ENCODE measurements at regions not wholly inside any gene's neighbourhood (a gene's known extent, or its start where the extent isn't known, plus 50 kb on each side); places are given as distances from the start of the nearest gene placed in this dataset.

DNA sequence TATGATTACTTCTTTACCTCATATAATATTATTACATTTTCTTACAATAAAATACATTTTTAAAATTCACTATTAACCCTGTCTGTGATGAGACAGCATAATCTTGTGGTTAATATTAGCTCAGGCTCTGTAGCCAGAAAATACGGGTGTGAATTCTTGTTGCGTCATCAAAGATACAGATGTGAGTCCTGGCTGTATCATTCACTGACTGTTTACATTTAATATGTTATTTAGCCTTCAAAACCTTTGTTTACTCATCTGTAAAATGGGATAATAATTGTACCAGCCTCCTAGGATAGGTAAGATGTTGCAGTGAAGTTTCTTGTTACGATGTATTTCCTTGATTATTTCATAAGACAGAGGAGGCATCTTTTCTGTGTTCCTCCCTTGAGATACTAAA is 184.7 kb upstream of the PRPS1L1 start:
- CTCF ChIA-PET, result no interaction called here
- H3K27ac Mint-ChIP-seq, result no peak overlapping the region
- no peaks in the 10 kb centered on the region for H3K36me3 Mint-ChIP-seq (ENCODE audit: low read depth)
- no peaks in the 10 kb centered on the region for H3K27me3 Mint-ChIP-seq (ENCODE audit: low read depth)
- H3K4me1 Mint-ChIP-seq (ENCODE audit: low read depth), result no peaks in the 10 kb centered on the region
- intact Hi-C loops (cut with micrococcal nuclease), result no loop called here
- H3K4me3 Mint-ChIP-seq, result no peak overlapping the region
- DNase-seq, result no peak
- no peaks in the 10 kb centered on the region for H3K9me3 Mint-ChIP-seq

- CTCF ChIA-PET, result no interaction called here
- Mint-ChIP-seq H3K27me3 (ENCODE audit: low read depth) (no peaks in the 10 kb centered on the region), H3K9me3 (no peaks in the 10 kb centered on the region), H3K4me1 (ENCODE audit: low read depth) (no peaks in the 10 kb centered on the region), H3K4me3 (no peak overlapping the region), H3K27ac (no peak overlapping the region), H3K36me3 (ENCODE audit: low read depth) (no peaks in the 10 kb centered on the region)
- intact Hi-C loops (cut with micrococcal nuclease), result no loop called here
- no peak for DNase-seq
Observed at GRCh38 chr7:18212758-18213157, 185.1 kb upstream of the PRPS1L1 start.

DNA sequence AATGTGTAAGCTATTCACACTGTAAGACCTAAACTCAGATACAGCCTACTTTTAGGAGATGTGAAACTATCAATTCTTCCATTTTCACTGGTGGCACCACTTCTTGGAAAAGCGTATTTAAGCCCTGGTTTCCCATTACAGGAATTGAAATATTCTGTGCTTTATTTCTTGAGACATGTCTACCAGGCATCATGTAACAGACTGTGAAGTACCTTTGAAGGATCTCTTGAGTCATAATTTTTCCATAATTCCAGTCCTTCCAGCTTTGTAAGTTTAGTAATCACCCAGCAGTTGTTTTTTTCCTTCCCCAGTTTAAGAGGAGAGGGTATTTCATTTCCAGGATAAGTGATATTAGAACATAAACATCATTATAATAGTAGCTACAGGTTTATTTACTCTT is 186.0 kb upstream of the PRPS1L1 start:
- Mint-ChIP-seq H3K27me3 (ENCODE audit: low read depth) (no peaks in the 10 kb centered on the region), H3K36me3 (ENCODE audit: low read depth) (no peaks in the 10 kb centered on the region), H3K4me1 (ENCODE audit: low read depth) (no peaks in the 10 kb centered on the region), H3K9me3 (no peaks in the 10 kb centered on the region), H3K4me3 (no peak overlapping the region), H3K27ac (no peak overlapping the region)
- intact Hi-C loops (cut with micrococcal nuclease), result no loop called here
- DNase-seq, result no peak
- CTCF ChIA-PET, result no interaction called here

- H3K4me3 Mint-ChIP-seq, result no peak overlapping the region
- DNase-seq, result no peak
- no peaks in the 10 kb centered on the region for H3K27me3 Mint-ChIP-seq (ENCODE audit: low read depth)
- no peaks in the 10 kb centered on the region for H3K4me1 Mint-ChIP-seq (ENCODE audit: low read depth)
- CTCF ChIA-PET, result interaction anchor here (1.4 kb wide), 1 partner anchor 105 kb away, joined by 4 read pairs; no protein-coding TSS in a partner anchor
- H3K9me3 Mint-ChIP-seq, result no peaks in the 10 kb centered on the region
- intact Hi-C loops (cut with micrococcal nuclease), result loop anchor here (5.0 kb wide), 1 partner anchor 106 kb away; no protein-coding TSS in a partner anchor
- no peak overlapping the region for H3K27ac Mint-ChIP-seq
- H3K36me3 Mint-ChIP-seq (ENCODE audit: low read depth), result no peaks in the 10 kb centered on the region
Observed at GRCh38 chr7:18216270-18216669, 188.6 kb upstream of the PRPS1L1 start.

DNA sequence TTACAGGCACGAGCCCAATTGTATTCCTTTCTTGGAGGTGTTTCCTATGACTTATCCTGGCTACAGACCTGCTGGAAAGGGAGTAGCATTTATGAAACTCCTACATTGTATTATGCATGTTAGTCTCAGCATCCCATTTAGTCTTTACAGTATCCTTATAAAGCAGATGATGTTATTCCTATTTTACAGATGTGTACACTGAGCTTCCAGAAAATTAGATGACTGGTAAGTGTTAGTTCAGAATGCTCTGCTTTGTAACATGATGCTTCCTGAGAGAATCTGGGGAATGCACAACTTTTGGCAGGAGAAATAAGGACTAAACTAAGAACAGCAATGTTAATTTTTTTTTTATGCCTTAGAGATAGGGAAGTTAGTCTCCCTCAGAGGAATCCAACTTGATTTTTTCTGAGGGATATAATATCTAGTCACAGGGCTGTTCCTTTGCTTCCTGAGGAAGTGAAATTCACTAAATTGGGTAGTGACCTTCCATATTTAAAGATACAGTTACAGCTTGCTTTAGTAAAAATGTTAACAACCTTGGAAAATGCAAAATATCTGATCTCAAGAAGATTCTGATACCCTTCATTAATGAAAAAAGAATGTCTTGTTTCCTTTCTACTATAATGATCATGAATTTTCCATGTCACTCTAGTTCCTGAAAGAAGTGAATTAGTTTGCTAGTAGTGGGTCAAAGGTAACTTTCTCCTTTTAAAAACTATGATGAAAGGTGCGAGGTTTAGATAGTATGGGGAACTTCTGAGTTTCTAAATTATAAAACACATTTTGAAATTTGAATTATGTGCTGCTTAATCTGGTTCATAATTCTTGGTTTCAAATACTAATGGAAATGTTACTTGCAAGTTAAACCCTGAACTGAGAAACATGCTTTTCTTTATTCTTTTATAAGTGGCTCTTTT is 194.0 kb upstream of the PRPS1L1 start:
- Mint-ChIP-seq H3K27ac (no peak overlapping the region), H3K36me3 (ENCODE audit: low read depth) (no peaks in the 10 kb centered on the region), H3K27me3 (ENCODE audit: low read depth) (peaks cover 6% of the 10 kb centered on the region), H3K4me1 (ENCODE audit: low read depth) (no peaks in the 10 kb centered on the region), H3K9me3 (no peaks in the 10 kb centered on the region), H3K4me3 (no peak overlapping the region)
- intact Hi-C loops (cut with micrococcal nuclease), result no loop called here
- DNase-seq, result no peak
- CTCF ChIA-PET, result no interaction called here

DNA sequence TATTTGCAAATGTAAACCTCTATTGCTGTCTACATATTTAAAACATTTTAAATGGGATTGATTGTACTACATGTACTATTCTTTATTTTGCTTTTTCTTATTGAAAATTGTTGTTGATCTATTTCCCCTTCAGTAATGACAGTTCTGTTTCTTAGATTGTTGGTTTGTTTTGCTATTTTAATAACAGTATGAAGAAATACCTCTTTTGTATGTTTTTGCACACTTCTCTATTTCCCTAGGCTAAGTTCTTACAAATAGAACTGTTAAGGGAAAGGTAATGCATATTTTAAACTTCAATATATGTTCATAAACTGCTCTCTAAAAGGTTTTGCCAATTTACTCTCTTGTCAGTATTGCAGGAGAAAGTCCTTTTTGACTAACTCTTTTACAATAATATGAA is 195.0 kb upstream of the PRPS1L1 start:
- H3K4me3 Mint-ChIP-seq, result no peak overlapping the region
- H3K9me3 Mint-ChIP-seq, result no peaks in the 10 kb centered on the region
- DNase-seq, result no peak
- no peak overlapping the region for H3K27ac Mint-ChIP-seq
- intact Hi-C loops (cut with micrococcal nuclease), result no loop called here
- CTCF ChIA-PET, result interaction anchor here (0.6 kb wide), 1 partner anchor 488 kb away, joined by 3 read pairs; no protein-coding TSS in a partner anchor
- no peaks in the 10 kb centered on the region for H3K4me1 Mint-ChIP-seq (ENCODE audit: low read depth)
- no peaks in the 10 kb centered on the region for H3K36me3 Mint-ChIP-seq (ENCODE audit: low read depth)
- peaks cover 6% of the 10 kb centered on the region for H3K27me3 Mint-ChIP-seq (ENCODE audit: low read depth)

DNA sequence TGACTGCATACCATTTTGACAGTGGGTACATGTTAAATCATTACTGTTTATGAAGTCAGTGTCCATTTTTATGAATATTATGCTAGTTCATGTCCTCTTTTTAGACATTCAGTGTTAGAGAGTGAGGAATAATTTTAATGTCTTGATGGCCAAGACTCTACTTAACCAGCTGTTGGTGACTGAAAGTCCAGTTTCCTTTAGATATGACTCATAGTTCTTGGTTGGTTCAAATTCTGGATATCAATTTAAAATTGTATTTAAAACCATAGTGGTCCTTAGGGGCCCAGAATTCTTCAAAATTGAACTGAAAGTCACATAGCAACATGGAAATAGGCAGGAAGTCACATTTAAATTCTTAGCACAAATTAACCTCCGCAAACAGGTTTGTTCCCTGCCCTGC is 196.5 kb upstream of the PRPS1L1 start:
- Mint-ChIP-seq H3K36me3 (ENCODE audit: low read depth) (no peaks in the 10 kb centered on the region), H3K27me3 (ENCODE audit: low read depth) (peaks cover 6% of the 10 kb centered on the region), H3K4me3 (no peak overlapping the region), H3K4me1 (ENCODE audit: low read depth) (no peaks in the 10 kb centered on the region), H3K27ac (no peak overlapping the region), H3K9me3 (no peaks in the 10 kb centered on the region)
- intact Hi-C loops (cut with micrococcal nuclease), result no loop called here
- no peak for DNase-seq
- CTCF ChIA-PET, result no interaction called here

DNA sequence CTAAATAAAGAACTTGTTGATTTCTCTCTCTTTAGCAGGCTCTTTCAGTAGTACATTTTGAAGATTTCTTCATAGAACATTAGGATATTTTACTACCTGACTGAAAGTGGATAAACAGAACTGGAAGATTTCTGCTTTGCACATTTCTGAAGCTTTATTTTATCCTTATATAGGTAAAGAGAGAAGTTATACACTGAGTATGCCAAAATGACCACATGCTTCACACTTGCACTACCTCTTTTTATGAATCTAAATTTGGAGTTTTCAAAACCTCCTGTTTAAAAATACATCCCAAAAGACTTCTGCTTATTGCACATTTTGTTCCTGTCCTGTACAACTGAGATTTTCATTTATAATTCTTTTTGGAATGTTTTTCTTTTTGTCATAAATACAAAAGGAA is 197.4 kb upstream of the PRPS1L1 start:
- no peak overlapping the region for H3K27ac Mint-ChIP-seq
- no peak for DNase-seq
- H3K27me3 Mint-ChIP-seq (ENCODE audit: low read depth), result peaks cover 6% of the 10 kb centered on the region
- no peaks in the 10 kb centered on the region for H3K4me1 Mint-ChIP-seq (ENCODE audit: low read depth)
- no peaks in the 10 kb centered on the region for H3K36me3 Mint-ChIP-seq (ENCODE audit: low read depth)
- H3K4me3 Mint-ChIP-seq, result no peak overlapping the region
- CTCF ChIA-PET, result no interaction called here
- intact Hi-C loops (cut with micrococcal nuclease), result no loop called here
- H3K9me3 Mint-ChIP-seq, result no peaks in the 10 kb centered on the region

DNA sequence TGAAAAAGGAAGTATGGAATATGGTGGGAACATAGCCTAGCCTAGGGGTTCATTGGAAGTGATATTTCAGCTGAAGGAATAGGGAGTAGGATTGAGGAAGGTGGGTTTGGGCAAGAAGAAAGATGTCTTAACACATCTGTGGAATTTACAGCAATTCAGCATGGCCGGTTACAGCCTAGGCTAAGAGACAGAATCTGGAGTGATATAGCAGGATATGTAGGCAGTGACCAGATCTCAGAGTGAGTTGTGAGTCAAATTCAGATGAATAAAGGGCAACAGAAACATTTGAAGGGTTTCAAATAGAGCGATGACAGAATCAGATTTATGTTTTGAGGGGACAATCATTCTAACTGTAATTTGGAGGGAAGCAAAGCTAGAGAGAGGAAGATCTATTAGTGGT is 199.0 kb upstream of the PRPS1L1 start:
- CTCF ChIA-PET, result no interaction called here
- Mint-ChIP-seq H3K36me3 (ENCODE audit: low read depth) (no peaks in the 10 kb centered on the region), H3K9me3 (no peaks in the 10 kb centered on the region), H3K4me1 (ENCODE audit: low read depth) (no peaks in the 10 kb centered on the region), H3K27me3 (ENCODE audit: low read depth) (peaks cover 6% of the 10 kb centered on the region), H3K4me3 (no peak overlapping the region), H3K27ac (no peak overlapping the region)
- no peak for DNase-seq
- intact Hi-C loops (cut with micrococcal nuclease), result no loop called here

DNA sequence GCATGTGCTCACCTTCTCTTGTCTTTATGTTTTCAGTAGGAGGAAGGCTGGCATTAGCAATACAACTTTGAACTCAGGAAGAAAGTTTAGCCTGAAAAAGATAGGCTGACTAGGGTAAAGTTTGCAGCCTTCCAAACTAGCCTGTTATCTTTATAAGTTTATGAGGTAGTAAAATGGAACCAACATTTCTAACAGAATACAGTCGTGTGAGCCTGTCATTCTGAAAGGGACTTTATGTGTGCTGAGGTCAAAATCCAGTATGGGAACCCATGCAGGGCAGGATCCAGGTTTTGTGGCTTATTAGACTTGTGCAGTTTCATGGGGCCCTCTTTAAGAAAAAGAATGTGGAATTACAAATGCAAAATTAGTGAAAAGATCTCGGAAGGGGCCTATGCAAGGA is 201.0 kb upstream of the PRPS1L1 start:
- no peaks in the 10 kb centered on the region for H3K9me3 Mint-ChIP-seq
- intact Hi-C loops (cut with micrococcal nuclease), result no loop called here
- no peak for DNase-seq
- H3K36me3 Mint-ChIP-seq (ENCODE audit: low read depth), result no peaks in the 10 kb centered on the region
- CTCF ChIA-PET, result no interaction called here
- H3K4me1 Mint-ChIP-seq (ENCODE audit: low read depth), result no peaks in the 10 kb centered on the region
- H3K4me3 Mint-ChIP-seq, result no peak overlapping the region
- H3K27me3 Mint-ChIP-seq (ENCODE audit: low read depth), result peaks cover 6% of the 10 kb centered on the region
- H3K27ac Mint-ChIP-seq, result no peak overlapping the region

DNA sequence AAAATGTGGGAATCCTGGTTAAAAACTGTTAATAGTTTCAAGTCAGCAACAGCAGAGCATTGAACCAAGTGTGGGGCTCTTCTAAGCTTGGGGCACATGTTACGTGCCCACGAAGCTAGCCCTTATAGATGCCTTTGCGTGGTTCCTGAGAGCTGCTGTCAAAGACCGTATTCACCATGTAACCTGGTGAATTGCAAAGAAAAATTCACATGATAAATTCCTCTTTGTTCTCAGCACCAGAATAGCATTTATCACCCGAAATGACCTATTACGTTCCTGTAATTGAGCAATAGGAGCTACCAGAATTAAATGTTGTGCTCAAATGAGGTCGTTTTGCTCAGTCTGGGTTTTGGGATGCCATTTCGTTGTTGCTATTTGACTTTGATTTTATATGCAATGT is 202.6 kb upstream of the PRPS1L1 start:
- DNase-seq, result no peak
- Mint-ChIP-seq H3K4me1 (ENCODE audit: low read depth) (no peaks in the 10 kb centered on the region), H3K36me3 (ENCODE audit: low read depth) (no peaks in the 10 kb centered on the region), H3K4me3 (no peak overlapping the region), H3K27ac (no peak overlapping the region), H3K9me3 (no peaks in the 10 kb centered on the region), H3K27me3 (ENCODE audit: low read depth) (no peaks in the 10 kb centered on the region)
- CTCF ChIA-PET, result no interaction called here
- intact Hi-C loops (cut with micrococcal nuclease), result no loop called here

DNA sequence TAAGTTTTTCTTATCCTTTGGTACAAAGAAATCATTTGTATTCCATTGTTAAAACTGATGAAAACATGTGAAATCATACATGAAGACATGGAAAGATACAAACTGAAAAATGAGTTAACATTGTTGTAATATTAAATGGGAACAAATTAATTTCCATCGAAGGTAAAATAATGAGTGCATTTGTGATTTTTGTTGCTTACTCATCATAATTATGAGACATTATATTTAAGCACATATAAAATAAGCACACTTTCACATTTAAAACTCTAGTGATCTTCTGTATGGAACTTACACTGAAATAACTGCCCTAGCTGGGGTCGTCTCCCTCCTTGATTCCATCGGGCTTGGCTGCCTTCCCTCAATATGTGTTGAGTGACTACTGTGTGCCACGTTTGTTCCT is 204.2 kb upstream of the PRPS1L1 start:
- DNase-seq, result no peak
- Mint-ChIP-seq H3K4me3 (no peak overlapping the region), H3K4me1 (ENCODE audit: low read depth) (no peaks in the 10 kb centered on the region), H3K27me3 (ENCODE audit: low read depth) (no peaks in the 10 kb centered on the region), H3K27ac (no peak overlapping the region), H3K9me3 (no peaks in the 10 kb centered on the region), H3K36me3 (ENCODE audit: low read depth) (no peaks in the 10 kb centered on the region)
- CTCF ChIA-PET, result no interaction called here
- intact Hi-C loops (cut with micrococcal nuclease), result no loop called here

- Mint-ChIP-seq H3K36me3 (ENCODE audit: low read depth) (no peaks in the 10 kb centered on the region), H3K4me1 (ENCODE audit: low read depth) (no peaks in the 10 kb centered on the region), H3K9me3 (no peaks in the 10 kb centered on the region), H3K27me3 (ENCODE audit: low read depth) (no peaks in the 10 kb centered on the region), H3K4me3 (no peak overlapping the region), H3K27ac (no peak overlapping the region)
- intact Hi-C loops (cut with micrococcal nuclease), result no loop called here
- CTCF ChIA-PET, result no interaction called here
- DNase-seq, result no peak
Observed at GRCh38 chr7:18234519-18234918, 206.9 kb upstream of the PRPS1L1 start.

All from activated naive CD4-positive, alpha-beta T cell treated with anti-CD3 and anti-CD28 coated beads for 36 hours (primary cell).